ENCODE measurements at regions not wholly inside any gene's neighbourhood (a gene's known extent, or its start where the extent isn't known, plus 50 kb on each side); places are given as distances from the start of the nearest gene placed in this dataset.

- DNase-seq (ENCODE audit: extremely low spot score, unreplicated experiment), result no peak
- Mint-ChIP-seq H3K27ac (no peak overlapping the region), H3K27me3 (peaks cover 41% of the 10 kb centered on the region), H3K4me3 (no peak overlapping the region), H3K36me3 (no peaks in the 10 kb centered on the region), H3K9me3 (no peaks in the 10 kb centered on the region), H3K4me1 (ENCODE audit: unreplicated experiment) (no peaks in the 10 kb centered on the region)
- no peak for TF ChIP-seq CTCF (conservative IDR thresholded peaks at IDR 0.05)
Measured at GRCh38 chr3:22485954-22486353, 717.2 kb upstream of the UBE2E2 start.

- Mint-ChIP-seq H3K27me3 (peaks cover 29% of the 10 kb centered on the region), H3K4me3 (no peak overlapping the region), H3K27ac (no peak overlapping the region), H3K9me3 (no peaks in the 10 kb centered on the region), H3K36me3 (no peaks in the 10 kb centered on the region), H3K4me1 (ENCODE audit: unreplicated experiment) (no peaks in the 10 kb centered on the region)
- DNase-seq (ENCODE audit: extremely low spot score, unreplicated experiment), result no peak
- TF ChIP-seq CTCF (conservative IDR thresholded peaks at IDR 0.05), result no peak
Measured at GRCh38 chr3:22490747-22491146, 712.4 kb upstream of the UBE2E2 start.

GRCh38 chr3:22491344-22491743 is 711.8 kb upstream of the UBE2E2 start:
- no peak for DNase-seq (ENCODE audit: extremely low spot score, unreplicated experiment)
- H3K27ac Mint-ChIP-seq, result no peak overlapping the region
- H3K4me3 Mint-ChIP-seq, result no peak overlapping the region
- no peak for TF ChIP-seq CTCF (conservative IDR thresholded peaks at IDR 0.05)
- H3K36me3 Mint-ChIP-seq, result no peaks in the 10 kb centered on the region
- peaks cover 24% of the 10 kb centered on the region for H3K27me3 Mint-ChIP-seq
- H3K4me1 Mint-ChIP-seq (ENCODE audit: unreplicated experiment), result no peaks in the 10 kb centered on the region
- no peaks in the 10 kb centered on the region for H3K9me3 Mint-ChIP-seq

- peaks cover 21% of the 10 kb centered on the region for H3K27me3 Mint-ChIP-seq
- H3K4me3 Mint-ChIP-seq, result no peak overlapping the region
- no peak for DNase-seq (ENCODE audit: extremely low spot score, unreplicated experiment)
Measured at GRCh38 chr3:22492342-22492741, 710.8 kb upstream of the UBE2E2 start.

GRCh38 chr3:22495241-22495640 is 707.9 kb upstream of the UBE2E2 start:
- Mint-ChIP-seq H3K36me3 (no peaks in the 10 kb centered on the region), H3K4me3 (no peak overlapping the region), H3K27ac (no peak overlapping the region), H3K27me3 (peaks cover 9% of the 10 kb centered on the region), H3K4me1 (ENCODE audit: unreplicated experiment) (no peaks in the 10 kb centered on the region), H3K9me3 (no peaks in the 10 kb centered on the region)
- no peak for DNase-seq (ENCODE audit: extremely low spot score, unreplicated experiment)
- TF ChIP-seq CTCF (conservative IDR thresholded peaks at IDR 0.05), result no peak

More at GRCh38 chr3:22492342-22492741, 710.8 kb upstream of the UBE2E2 start:
- H3K4me1 Mint-ChIP-seq (ENCODE audit: unreplicated experiment), result no peaks in the 10 kb centered on the region
- H3K36me3 Mint-ChIP-seq, result no peaks in the 10 kb centered on the region
- H3K27ac Mint-ChIP-seq, result no peak overlapping the region
- H3K9me3 Mint-ChIP-seq, result no peaks in the 10 kb centered on the region
- TF ChIP-seq CTCF (conservative IDR thresholded peaks at IDR 0.05), result no peak

- no peaks in the 10 kb centered on the region for H3K36me3 Mint-ChIP-seq
- H3K4me3 Mint-ChIP-seq, result no peak overlapping the region
- no peak for TF ChIP-seq CTCF (conservative IDR thresholded peaks at IDR 0.05)
- no peaks in the 10 kb centered on the region for H3K9me3 Mint-ChIP-seq
- no peak overlapping the region for H3K27ac Mint-ChIP-seq
- no peaks in the 10 kb centered on the region for H3K4me1 Mint-ChIP-seq (ENCODE audit: unreplicated experiment)
- no peak for DNase-seq (ENCODE audit: extremely low spot score, unreplicated experiment)
- H3K27me3 Mint-ChIP-seq, result peaks cover 9% of the 10 kb centered on the region
Measured at GRCh38 chr3:22495791-22496190, 707.3 kb upstream of the UBE2E2 start.
